BE2C (cell line): ENCODE measurements at regions not wholly inside any gene's neighbourhood (a gene's known extent, or its start where the extent isn't known, plus 50 kb on each side); places are given as distances from the start of the nearest gene placed in this dataset.

ENCODE experiments used
- DNase-seq: peaks from one replicate; pipeline ENCODE4 v3.0.0-alpha.2; 2020
- H3K27me3 ChIP-seq: fragments of 250-450 bp; sonication (Bioruptor Pico); 2 replicates; pipeline ENCODE4 v1.5.1; 2020; ENCODE audit warnings: mild to moderate bottlenecking
- H3K36me3 ChIP-seq: fragments of 250-450 bp; sonication (Bioruptor Pico); 2 replicates; pipeline ENCODE4 v1.5.1; 2020; ENCODE audit warnings: mild to moderate bottlenecking
- H3K4me1 ChIP-seq: fragments of 250-450 bp; sonication (Bioruptor Pico); 2 replicates; pipeline ENCODE4 v1.5.1; 2020
- H3K4me3 ChIP-seq: 2 replicates; pipeline ENCODE4 v1.5.1; 2011; ENCODE audit warnings: low read depth, low read length
- H3K9me3 ChIP-seq: fragments of 250-450 bp; sonication (Bioruptor Pico); 2 replicates; pipeline ENCODE4 v1.5.1; 2020
- TF ChIP-seq, protein P1 (sequence below): IDR thresholded peaks from 2 replicates; pipeline ENCODE4 v1.5.1; 2012; ENCODE audit warnings: mild to moderate bottlenecking, low read depth, low read length

DNA sequence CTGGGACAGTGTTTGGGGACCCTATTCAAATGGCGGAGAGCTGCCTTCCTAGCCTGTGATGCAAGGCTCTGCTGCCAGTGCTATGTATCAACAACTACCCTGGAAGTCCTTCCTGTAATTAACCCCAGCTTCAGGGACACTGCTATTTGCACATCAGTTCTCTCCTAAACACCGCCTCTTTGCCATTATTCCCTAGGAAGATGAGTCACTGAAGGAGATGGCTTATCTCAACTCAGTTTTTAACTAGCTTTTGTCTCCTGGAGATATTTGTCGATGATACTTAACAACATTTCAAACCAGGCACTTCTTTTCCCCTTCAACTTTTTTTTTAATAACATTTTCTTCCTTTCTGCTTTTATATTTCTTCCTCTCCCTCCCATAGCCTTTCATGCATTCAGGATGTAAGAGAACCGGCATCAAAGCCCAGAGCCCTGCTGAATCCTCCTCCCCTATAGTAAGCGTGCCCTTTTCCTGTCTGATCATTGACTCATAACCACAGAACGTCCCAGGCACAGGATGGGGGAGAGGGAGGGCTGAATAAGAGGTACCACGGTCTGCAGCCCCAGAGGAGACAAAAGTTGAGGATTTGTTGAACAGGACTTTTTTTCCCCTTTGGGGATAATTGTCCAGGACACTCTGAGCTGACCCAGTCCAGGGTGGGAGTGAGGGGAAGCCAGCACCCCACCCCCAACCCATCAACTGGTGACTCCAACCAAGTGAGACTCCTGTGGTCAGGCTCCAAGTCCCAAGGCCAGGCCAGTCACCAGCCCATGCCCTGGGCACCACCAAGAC, 387.8 kb upstream of the SALL1 start:
- H3K27me3 ChIP-seq: no peaks in the 10 kb centered on the region
- no peak for DNase-seq
- H3K36me3 ChIP-seq: no peaks in the 10 kb centered on the region
- no peak overlapping the region for H3K4me3 ChIP-seq
- H3K9me3 ChIP-seq: no peaks in the 10 kb centered on the region
- TF ChIP-seq, protein P1, sequence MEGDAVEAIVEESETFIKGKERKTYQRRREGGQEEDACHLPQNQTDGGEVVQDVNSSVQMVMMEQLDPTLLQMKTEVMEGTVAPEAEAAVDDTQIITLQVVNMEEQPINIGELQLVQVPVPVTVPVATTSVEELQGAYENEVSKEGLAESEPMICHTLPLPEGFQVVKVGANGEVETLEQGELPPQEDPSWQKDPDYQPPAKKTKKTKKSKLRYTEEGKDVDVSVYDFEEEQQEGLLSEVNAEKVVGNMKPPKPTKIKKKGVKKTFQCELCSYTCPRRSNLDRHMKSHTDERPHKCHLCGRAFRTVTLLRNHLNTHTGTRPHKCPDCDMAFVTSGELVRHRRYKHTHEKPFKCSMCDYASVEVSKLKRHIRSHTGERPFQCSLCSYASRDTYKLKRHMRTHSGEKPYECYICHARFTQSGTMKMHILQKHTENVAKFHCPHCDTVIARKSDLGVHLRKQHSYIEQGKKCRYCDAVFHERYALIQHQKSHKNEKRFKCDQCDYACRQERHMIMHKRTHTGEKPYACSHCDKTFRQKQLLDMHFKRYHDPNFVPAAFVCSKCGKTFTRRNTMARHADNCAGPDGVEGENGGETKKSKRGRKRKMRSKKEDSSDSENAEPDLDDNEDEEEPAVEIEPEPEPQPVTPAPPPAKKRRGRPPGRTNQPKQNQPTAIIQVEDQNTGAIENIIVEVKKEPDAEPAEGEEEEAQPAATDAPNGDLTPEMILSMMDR: no peak
- no peaks in the 10 kb centered on the region for H3K4me1 ChIP-seq

DNA sequence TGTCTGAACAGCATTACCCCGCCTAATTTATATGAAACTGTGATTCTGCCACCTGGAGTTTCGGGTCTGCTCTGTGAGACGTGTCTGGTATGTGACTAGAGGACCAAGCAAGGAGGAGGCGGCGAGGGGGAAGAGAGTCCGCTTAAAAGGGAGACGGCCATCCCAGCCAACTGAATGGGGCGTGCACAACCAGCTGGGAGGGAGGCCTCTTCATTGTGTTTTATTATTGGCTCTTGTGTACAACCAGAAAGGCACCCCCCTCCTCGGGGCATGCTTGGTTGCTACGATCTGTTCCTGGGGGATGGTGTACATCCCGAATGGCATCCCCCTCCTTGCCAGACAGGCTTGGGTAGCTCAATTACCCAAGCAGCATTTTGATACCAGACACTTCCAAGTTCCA, 384.5 kb upstream of the SALL1 start:
- TF ChIP-seq, protein P1: no peak
- no peaks in the 10 kb centered on the region for H3K27me3 ChIP-seq

DNA sequence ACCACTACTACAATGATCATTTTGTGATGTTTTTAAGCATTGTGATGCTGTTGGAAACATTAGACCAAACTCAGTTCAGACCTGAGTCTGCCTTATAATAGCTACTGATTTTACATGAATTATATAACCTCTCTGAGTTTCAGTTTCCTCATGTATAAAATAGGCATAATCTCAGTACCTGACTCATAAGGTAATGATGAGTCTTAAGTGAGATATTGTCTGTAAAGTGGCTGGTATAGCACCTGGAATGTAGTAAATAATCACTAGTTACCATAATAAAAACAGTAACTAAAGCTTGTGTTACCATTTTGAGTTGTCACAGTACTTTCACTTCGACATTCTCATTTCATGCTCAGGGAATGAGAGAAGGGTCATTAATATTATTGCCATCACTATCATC, 381.5 kb upstream of the SALL1 start:
- no peak for DNase-seq
- TF ChIP-seq, protein P1: no peak
- Histone ChIP-seq H3K27me3 (no peaks in the 10 kb centered on the region), H3K9me3 (no peaks in the 10 kb centered on the region), H3K4me3 (no peak overlapping the region), H3K4me1 (no peaks in the 10 kb centered on the region), H3K36me3 (no peaks in the 10 kb centered on the region)

More for the DNA sequence above, 384.5 kb upstream of the SALL1 start:
- Histone ChIP-seq H3K4me1 (no peaks in the 10 kb centered on the region), H3K4me3 (no peak overlapping the region), H3K36me3 (no peaks in the 10 kb centered on the region), H3K9me3 (no peaks in the 10 kb centered on the region)
- DNase-seq: no peak

DNA sequence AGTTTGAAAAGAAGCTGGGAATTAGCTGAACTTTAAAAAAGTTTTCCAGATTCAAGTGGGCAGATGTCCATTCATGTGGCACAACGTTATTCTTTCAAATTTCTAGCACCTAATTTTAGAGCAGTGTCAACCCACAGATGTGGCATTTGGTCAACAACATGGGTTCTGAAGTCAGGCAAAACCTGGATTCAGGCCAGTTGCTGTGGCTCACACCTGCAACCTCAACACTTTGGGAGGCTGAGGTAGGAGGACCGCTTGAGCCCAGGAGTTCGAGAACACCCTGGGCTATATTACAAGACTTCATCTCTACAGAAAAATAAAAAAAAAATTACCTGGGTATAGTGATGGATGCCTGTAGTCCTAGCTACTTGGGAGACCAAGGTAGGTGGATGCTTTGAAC, 380.2 kb upstream of the SALL1 start:
- no peaks in the 10 kb centered on the region for H3K4me1 ChIP-seq
- no peak for DNase-seq
- H3K36me3 ChIP-seq: no peaks in the 10 kb centered on the region
- H3K27me3 ChIP-seq: no peaks in the 10 kb centered on the region
- TF ChIP-seq, protein P1: no peak
- H3K4me3 ChIP-seq: no peak overlapping the region
- H3K9me3 ChIP-seq: no peaks in the 10 kb centered on the region

DNA sequence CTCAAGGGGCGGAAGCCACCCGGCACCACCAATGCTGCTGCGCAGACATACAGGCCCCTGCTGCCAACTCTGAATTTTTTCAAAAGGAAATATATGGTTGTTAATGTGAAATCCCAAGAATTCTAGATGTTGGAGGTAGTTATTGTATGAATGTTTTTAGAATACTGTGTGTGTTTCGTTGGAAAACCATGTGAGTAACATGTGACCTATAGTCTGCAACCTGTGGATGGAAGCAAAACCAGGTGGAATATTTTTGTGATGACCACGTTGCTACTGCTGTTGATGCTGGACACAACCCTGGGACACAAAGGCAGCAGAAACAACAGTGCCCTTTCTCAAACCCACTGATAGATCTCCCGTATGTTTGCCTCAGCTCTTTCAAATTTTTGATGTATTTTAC, 376.3 kb upstream of the SALL1 start:
- no peaks in the 10 kb centered on the region for H3K36me3 ChIP-seq
- H3K4me1 ChIP-seq: no peaks in the 10 kb centered on the region
- H3K9me3 ChIP-seq: no peaks in the 10 kb centered on the region
- H3K27me3 ChIP-seq: no peaks in the 10 kb centered on the region
- no peak for DNase-seq
- TF ChIP-seq, protein P1: no peak
- H3K4me3 ChIP-seq: no peak overlapping the region

DNA sequence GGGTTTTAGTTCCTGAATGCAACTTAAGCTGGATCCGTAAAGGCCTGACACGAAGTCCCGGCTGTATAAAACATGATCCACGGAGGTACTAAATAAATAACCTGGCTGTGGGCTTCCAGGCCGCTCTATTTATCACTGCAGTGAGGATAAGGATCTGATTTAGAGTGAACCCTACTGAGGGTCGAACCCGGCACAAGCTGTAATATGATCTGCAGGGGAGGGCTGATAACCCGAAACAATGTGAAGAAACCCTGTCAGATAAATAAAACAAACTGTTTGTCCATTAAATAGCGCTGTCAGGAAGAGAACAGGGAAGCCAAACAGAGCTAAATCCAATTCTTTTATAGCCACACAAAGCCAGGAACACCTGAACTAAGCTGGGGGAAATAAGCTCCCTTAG, 375.6 kb upstream of the SALL1 start:
- TF ChIP-seq, protein P1: no peak
- Histone ChIP-seq H3K4me1 (no peaks in the 10 kb centered on the region), H3K36me3 (no peaks in the 10 kb centered on the region), H3K27me3 (no peaks in the 10 kb centered on the region), H3K9me3 (no peaks in the 10 kb centered on the region), H3K4me3 (no peak overlapping the region)
- DNase-seq: no peak
